ENCODE measurements at regions not wholly inside any gene's neighbourhood (a gene's known extent, or its start where the extent isn't known, plus 50 kb on each side); places are given as distances from the start of the nearest gene placed in this dataset.

DNA sequence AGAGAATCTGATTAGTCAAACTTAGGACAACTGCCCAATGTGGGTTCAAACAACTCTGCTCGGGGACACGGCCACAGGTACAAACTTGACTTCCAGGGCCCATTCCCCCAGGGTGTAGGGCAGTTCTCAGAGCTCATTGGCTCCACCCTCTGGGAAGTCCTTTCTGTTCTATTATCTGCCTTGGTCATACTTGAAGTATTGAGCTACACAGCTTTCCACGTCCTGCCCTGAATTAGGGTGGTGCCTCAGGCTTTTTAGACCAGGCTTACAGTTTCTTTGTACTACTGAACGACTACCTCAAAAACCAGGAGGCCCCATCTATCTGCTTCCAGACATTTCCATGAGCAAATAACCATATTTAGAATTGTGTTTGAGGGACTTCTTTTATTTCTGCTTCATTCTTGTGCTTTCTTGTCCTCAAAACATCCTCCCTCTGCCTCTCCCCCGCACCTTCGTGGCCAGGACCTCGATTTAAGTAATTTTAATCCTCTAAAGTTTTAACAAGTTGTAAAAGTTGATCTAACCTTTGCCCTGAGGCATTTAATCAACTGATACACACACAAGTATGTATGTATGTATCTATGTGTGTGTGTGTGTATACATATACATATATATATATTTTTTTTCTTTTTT lies 281.7 kb upstream of the AMIGO2 start:
- TF ChIP-seq CTCF (IDR thresholded peaks at IDR 0.05), result no peak
- TF ChIP-seq POLR2A (IDR thresholded peaks at IDR 0.05), result no peak
- TF ChIP-seq EP300 (IDR thresholded peaks at IDR 0.05), result no peak
